ENCODE measurements at regions not wholly inside any gene's neighbourhood (a gene's known extent, or its start where the extent isn't known, plus 50 kb on each side); places are given as distances from the start of the nearest gene placed in this dataset.

- H3K27me3 ChIP-seq (ENCODE audit: control insufficient read depth in 4 of 4, insufficient read depth in 4 of 4, low read length in 3 of 4), result no peaks in the 10 kb centered on the region
- no peaks in the 10 kb centered on the region for H3K9me3 ChIP-seq (ENCODE audit: control insufficient read depth in 4 of 4, low read length in 3 of 4)
- H3K4me1 ChIP-seq (ENCODE audit: control insufficient read depth in 4 of 4, insufficient read depth in 4 of 4, low read length in 3 of 4), result no peaks in the 10 kb centered on the region
- H3K9ac ChIP-seq (ENCODE audit: low read depth in 1 of 2, low read length in 2 of 2), result no peak overlapping the region
- DNase-seq (ENCODE audit: low spot score), result no peak
- 63% methylated on average over 1 of the region's 1 CpG for WGBS
- no peak for TF ChIP-seq RAD21 (IDR thresholded peaks at IDR 0.05)
- no peak for TF ChIP-seq ZBTB33 (IDR thresholded peaks at IDR 0.05)
- no peak for TF ChIP-seq HNF4A (conservative IDR thresholded peaks at IDR 0.05)
- no peak for TF ChIP-seq RXRA (IDR thresholded peaks at IDR 0.05)
- no peak for TF ChIP-seq HNF4G (IDR thresholded peaks at IDR 0.05)
- no peak for TF ChIP-seq TAF1 (conservative IDR thresholded peaks at IDR 0.05)
- TF ChIP-seq FOXA2 (IDR thresholded peaks at IDR 0.05), result no peak
- H3K4me3 ChIP-seq (ENCODE audit: low read depth in 1 of 3, low read length in 3 of 3), result no peak overlapping the region
- no peaks in the 10 kb centered on the region for H3K36me3 ChIP-seq (ENCODE audit: control insufficient read depth in 4 of 4, insufficient read depth in 3 of 4, low read depth in 1 of 4, low read length in 3 of 4)
- H3K27ac ChIP-seq (ENCODE audit: low read depth in 1 of 2, low read length in 2 of 2), result no peak overlapping the region
These were observed 1092.6 kb upstream of the PCDH10 start for GRCh38 chr4:132056496-132056895.

GRCh38 chr4:132059227-132059626 is 1089.9 kb upstream of the PCDH10 start:
- Histone ChIP-seq H3K9ac (ENCODE audit: low read depth in 1 of 2, low read length in 2 of 2) (no peak overlapping the region), H3K4me3 (ENCODE audit: low read depth in 1 of 3, low read length in 3 of 3) (no peak overlapping the region), H3K9me3 (ENCODE audit: control insufficient read depth in 4 of 4, low read length in 3 of 4) (peaks cover 0 to 6% (median under 1%) of the 10 kb centered on the region in 4 donors), H3K27ac (ENCODE audit: low read depth in 1 of 2, low read length in 2 of 2) (no peak overlapping the region), H3K4me1 (ENCODE audit: control insufficient read depth in 4 of 4, insufficient read depth in 4 of 4, low read length in 3 of 4) (no peaks in the 10 kb centered on the region), H3K27me3 (ENCODE audit: control insufficient read depth in 4 of 4, insufficient read depth in 4 of 4, low read length in 3 of 4) (no peaks in the 10 kb centered on the region), H3K36me3 (ENCODE audit: control insufficient read depth in 4 of 4, insufficient read depth in 3 of 4, low read depth in 1 of 4, low read length in 3 of 4) (no peaks in the 10 kb centered on the region)
- DNase-seq (ENCODE audit: low spot score), result no peak
- 83% methylated on average over 1 of the region's 1 CpG for WGBS
- TF ChIP-seq HNF4A (conservative IDR thresholded peaks at IDR 0.05) (no peak), NR2F2 (IDR thresholded peaks at IDR 0.05) (no peak), ZBTB33 (IDR thresholded peaks at IDR 0.05) (no peak), RXRA (IDR thresholded peaks at IDR 0.05) (no peak), FOXA2 (IDR thresholded peaks at IDR 0.05) (no peak), FOXA1 (IDR thresholded peaks at IDR 0.05) (no peak), YY1 (IDR thresholded peaks at IDR 0.05) (no peak), EGR1 (IDR thresholded peaks at IDR 0.05; ENCODE audit: low read depth in 2 of 2) (no peak), CTCF (IDR thresholded peaks at IDR 0.05; ENCODE audit: low read depth, low read length, missing input control) (no peak), HNF4G (IDR thresholded peaks at IDR 0.05) (no peak), ATF3 (IDR thresholded peaks at IDR 0.05) (no peak), JUND (IDR thresholded peaks at IDR 0.05) (no peak), REST (IDR thresholded peaks at IDR 0.05) (no peak)

Data from liver (tissue), 8 donors.